Esophagus squamous epithelium (tissue), 4 donors: ENCODE measurements at regions not wholly inside any gene's neighbourhood (a gene's known extent, or its start where the extent isn't known, plus 50 kb on each side); places are given as distances from the start of the nearest gene placed in this dataset.

Experiments
- CTCF ChIP-seq, 6 experiments: fragments of 450-650 bp in 4 of 6; fragments of 200-600 bp in 2 of 6; sonication (generic) in 2 of 6; IDR thresholded peaks; one replicate each; pipeline ENCODE4 v1.5.1; 2016 to 2019; ENCODE audit warnings: antibody characterized with exemption in 6 of 6, mild to moderate bottlenecking in 4 of 6, moderate library complexity in 4 of 6
- POLR2A ChIP-seq, 4 donors: fragments of 450-650 bp; IDR thresholded peaks; one replicate each; pipeline ENCODE4 v1.6.1; 2017; ENCODE audit warnings: antibody characterized with exemption in 4 of 4, mild to moderate bottlenecking in 4 of 4, moderate library complexity in 3 of 4

GRCh38 chr16:86045591-86045971 lies 146.6 kb downstream of the IRF8 start:
- no peak for TF ChIP-seq CTCF (IDR thresholded peaks at IDR 0.05)
- TF ChIP-seq POLR2A (IDR thresholded peaks at IDR 0.05) = no peak
